ENCODE measurements at regions not wholly inside any gene's neighbourhood (a gene's known extent, or its start where the extent isn't known, plus 50 kb on each side); places are given as distances from the start of the nearest gene placed in this dataset.

DNA sequence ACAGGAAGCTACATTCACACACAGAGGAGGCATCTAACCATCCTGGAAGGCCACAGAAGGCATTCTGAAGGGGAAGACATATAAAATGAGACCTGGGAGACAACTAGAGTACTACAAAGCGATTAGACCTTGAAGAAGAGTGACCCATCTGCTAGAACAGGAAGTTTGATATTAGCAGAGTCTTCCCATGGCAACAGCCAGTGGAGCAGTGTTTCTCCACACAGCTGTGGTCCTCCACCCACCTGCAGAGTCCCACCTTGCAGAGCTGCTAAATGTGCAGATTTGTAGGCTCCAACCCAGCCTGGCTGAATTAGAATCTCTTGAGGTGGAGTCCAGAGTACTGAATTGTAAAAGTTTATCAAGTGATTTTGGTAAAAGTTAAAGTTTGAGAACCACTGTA is 267.0 kb downstream of the CETN3 start:
- intact Hi-C loops (cut with DNase I), result no loop called here
- no peak for DNase-seq

DNA sequence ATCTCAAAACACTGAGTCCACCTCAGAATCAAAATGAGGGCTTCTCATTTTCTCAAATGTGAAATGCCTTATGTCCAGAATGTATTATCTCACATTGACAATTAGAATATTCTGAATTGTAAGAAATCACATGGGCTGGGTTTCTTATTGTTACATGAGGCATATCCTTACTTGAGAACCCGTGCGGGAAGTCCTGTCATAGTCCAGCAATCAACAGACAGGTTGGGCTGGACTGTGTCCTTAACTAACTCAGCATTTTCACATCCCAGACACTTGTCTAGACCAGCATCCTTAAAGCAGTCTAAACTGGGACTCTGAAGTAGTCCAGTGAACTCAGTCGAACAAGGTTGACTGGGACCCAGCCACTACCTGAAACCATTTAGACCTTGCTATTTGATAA is 267.6 kb downstream of the CETN3 start:
- no peak for DNase-seq
- intact Hi-C loops (cut with DNase I), result no loop called here

DNA sequence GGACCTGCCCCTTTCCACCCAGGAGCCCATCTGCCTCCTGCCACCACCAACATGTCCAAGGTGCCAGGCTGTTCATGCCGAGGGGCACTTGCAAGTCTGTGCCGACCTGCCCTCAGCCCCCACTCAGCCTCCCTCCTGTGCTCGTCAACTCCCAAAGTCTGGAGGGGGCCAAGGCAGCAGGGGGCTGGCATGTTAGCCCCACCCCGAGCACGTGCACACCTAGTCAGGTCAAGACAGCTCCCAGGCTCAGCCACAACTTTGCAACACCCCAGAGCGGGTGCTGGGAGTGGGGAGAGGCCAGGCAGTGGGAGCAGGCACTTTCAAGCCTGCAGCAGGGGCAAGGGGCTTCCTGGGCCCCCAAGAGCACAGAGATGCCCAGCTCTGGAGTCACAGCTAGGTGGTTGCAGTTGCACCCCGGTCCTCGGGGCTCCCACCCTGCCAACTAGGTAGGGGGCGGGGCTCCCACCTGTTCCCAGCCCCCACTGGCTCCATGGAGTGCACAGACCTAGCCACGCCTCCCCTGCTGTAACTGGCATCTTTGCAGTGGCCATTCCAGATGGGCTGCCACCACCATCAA is 272.5 kb downstream of the CETN3 start:
- peak in 1 of 10 donors; percentile 81 for DNase-seq
- intact Hi-C loops (cut with DNase I), result no loop called here

DNA sequence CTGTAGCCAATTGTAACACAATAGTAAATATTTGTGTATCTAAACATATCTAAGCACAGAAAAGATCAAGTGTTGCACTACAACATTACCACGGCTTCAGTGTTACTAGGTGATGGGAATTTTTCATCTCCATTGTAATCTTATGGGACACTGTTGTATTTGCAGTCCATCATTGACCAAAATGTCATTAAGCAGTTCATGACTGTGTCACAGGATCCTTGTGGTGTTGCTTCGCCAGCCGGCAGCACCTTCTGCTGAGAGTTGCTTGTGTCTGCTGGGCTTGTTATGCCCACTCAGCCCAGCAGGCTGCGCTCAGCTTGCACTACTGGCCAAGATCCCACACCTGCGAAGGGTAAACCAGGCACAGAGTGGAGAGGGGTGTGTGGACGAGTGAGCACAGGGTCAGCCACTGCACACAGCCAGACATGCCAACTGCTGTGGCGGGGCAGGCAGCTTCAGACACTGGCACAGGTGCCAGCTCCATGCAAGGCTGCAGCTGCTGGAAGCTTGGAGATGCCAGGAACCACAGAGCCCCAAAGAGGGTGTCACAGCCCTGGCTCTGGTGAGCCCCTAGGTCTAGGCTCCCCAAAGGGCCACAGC is 273.7 kb downstream of the CETN3 start:
- peak in 3 of 10 donors; percentile 14 to 82 (median 72) for DNase-seq
- intact Hi-C loops (cut with DNase I), result no loop called here

DNA sequence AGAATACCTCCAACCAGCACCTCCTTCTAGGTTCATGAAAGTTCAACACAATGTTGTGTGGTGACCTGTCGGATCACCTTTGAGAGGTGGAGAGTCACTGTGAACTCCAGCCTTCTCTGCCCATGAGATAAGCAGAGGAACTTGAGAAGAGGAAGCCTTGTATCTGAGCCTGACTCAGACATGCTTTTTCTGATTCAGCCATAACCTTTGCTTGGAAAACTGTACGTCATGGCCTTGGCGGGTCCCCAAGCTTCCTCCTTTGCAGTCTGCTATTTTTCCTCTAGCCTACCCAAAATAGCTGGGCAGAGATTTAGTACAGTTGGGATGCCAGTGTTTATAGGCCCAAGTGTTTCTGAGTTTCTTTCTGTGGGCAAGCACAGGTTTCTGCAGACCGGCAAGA is 274.7 kb downstream of the CETN3 start:
- DNase-seq, result peak in 7 of 10 donors; percentile 29 to 89 (median 65)
- intact Hi-C loops (cut with DNase I), result no loop called here

DNA sequence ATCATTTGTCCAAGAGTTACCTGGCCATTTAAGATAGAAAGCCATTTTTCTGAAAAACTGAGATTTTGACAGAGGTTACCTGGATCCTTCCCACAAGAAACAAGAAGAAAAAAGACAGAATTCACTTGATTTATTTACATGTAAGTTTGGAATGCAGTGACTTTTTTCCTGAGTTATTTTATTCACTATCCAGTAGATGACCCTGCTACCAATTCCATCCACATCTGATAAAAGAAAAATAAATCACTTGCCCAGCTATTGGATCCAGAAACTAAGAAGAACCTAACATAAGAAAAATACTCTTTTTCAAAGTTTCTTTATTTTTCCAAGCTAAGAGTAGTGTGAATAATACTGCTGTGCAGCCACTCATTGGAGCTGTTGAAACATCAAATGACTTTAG is 275.2 kb downstream of the CETN3 start:
- intact Hi-C loops (cut with DNase I), result no loop called here

DNA sequence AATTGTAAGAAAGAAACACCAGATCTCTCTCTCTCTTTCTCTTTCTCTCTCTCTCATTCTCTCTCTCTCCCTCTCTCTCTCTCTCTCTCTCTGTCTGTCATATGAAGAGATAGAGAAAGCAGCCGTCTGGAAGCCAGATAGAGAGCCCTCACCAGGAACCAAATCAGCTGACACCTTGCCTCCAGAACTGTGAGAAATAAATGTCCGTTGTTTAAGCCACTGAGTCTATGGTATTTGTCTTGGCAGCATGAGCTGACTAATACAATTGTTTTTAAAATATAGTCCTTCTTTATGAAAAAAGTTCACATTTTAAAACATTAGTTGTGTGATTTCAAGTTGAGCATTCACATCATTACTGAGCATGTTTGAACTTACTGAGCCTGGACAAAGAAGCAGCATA is 275.6 kb downstream of the CETN3 start:
- DNase-seq, result no peak
- intact Hi-C loops (cut with DNase I), result no loop called here

More for the DNA sequence above, 275.2 kb downstream of the CETN3 start:
- DNase-seq, result no peak

DNA sequence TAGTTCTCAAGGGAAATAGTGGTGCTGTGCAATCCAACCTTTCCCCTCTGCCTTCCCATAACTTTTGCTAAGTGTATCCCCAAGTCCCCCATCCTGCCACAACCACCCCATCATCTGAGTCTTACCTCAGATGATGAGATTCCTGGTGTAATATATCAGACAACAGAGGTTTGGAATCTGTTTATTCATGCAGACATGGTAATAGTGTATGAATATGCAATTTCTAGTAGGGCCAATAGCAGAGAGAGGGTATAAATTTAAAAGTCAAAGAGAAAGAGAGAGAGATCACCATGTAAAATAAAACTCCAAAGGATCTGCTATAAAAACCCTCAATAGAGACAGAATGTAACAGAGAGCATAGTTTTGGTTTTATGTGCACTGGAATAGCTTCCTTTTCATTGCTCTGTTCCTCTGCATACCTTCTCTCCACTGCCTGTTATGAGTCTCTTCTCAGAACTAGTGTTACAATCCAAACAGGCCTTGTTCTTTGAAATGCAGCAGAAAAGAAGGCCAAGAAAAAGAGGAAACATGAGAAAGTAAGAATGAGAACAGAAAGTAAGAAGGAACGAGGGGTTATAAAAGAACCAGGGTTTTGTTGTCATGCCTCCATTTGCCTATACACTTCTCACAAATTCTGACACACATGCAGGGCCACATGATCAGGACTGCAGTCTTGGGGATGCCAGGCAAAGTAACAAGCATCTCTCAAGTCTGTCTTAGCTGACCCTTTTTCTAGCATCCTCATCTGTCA is 278.0 kb downstream of the CETN3 start:
- intact Hi-C loops (cut with DNase I), result no loop called here
- no peak for DNase-seq

DNA sequence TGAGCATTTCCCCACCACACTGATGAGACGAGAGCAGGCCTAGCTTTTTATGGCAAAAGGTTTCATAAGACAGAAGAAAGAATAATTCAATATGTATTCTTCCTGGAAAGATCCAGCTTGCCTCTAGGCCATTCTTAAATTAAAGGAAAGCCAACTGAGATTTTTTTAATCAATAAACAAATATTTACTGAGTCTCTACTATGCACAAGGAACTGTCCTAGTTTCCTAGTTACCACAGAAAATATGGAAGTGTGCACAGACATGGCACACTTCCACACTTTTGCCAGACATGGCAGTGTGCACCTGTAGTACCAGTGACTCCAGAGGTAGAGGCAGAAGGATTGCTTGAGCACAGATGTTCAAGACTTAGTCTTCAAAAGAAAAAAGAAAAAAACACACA is 281.0 kb downstream of the CETN3 start:
- DNase-seq, result no peak
- intact Hi-C loops (cut with DNase I), result no loop called here

DNA sequence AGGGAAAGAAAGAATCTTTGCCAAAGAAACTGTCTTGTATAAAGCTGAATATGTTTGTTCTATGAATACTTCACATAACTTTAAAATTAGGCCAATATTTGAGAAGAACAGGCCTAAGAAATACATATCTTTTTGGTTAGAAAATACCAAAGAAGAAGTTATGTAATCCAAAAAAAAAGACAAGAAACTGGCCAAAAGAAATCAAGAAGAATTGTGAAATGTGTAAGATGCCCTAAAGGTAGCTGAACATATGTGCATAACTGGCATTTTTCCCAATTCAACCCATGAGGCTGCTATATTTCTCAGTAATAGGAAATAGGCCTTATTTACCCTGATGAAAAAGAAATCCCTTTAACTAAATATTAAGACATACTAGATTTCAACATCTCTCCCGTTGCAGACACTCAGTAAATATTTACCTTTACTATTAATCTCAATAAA is 290.0 kb downstream of the CETN3 start:
- no peak for DNase-seq
- intact Hi-C loops (cut with DNase I), result no loop called here

DNA sequence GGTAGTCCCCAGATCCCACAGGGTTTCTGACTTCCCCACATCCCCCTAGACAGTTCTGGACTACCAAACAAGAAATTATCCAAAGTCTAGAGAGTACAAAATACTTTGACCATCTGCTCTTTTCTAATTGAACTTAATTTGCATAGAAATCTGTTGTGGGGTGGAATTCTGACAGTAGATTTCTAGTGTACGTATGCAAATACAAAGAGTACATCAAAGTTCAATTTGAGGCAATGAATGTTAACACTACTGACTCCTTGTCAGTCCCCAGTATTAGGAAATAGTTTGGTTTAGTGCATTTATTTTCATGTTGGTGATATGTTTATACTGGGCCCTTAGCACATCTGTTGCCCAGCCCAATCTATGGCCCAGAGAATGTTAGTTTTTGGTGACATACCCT is 292.6 kb downstream of the CETN3 start:
- no peak for DNase-seq
- intact Hi-C loops (cut with DNase I), result no loop called here

DNA sequence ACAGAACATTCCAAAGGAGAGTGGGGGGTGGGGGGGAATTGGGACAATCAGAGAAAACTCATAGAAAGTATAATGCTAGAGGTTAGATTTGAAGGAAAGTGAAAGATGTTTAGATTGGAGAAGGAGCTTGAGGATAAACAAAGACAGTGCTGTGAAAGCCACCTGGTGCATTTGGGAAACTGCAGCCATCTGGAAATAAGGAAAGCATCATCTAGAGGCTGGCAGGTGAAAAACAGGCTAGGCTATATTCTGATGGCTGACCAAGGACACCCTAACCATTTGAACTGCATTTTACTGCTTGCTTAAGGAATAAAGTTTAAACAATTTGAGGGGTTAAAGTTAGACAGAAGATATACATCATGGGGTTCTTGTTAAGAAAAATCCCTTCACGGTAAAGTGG is 296.4 kb downstream of the CETN3 start:
- intact Hi-C loops (cut with DNase I), result no loop called here
- DNase-seq, result no peak

DNA sequence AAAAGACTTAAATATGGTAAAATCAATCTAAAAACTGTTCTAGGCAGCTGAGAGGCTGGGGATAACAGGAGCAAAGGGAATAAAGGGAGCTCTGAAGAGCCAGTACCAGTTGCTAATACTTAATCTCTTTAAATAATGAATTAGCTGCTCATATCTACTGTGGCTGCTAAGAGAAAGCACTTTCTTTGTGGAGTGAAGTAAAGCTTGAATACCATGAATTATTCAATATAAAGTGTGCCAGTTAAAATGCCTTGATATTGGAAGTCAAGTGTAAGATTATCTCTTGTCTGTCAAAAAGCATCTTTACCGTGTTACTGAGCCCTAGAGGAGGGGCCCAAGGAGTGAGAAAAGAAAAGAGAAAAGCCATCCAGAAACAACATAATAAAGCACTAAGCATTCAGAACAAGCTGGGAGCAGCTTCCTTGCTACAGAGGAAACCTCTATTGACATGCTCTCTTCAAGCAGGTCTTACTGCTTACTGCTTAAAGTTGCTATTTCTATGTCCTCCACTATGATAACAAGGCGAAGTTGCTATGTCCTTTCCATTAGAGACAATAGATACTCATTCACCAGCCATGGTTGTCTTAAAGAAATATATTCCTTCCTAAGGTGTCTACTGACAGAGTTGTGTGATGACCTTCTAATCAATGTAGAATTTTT is 297.4 kb downstream of the CETN3 start:
- DNase-seq, result no peak
- intact Hi-C loops (cut with DNase I), result no loop called here

DNA sequence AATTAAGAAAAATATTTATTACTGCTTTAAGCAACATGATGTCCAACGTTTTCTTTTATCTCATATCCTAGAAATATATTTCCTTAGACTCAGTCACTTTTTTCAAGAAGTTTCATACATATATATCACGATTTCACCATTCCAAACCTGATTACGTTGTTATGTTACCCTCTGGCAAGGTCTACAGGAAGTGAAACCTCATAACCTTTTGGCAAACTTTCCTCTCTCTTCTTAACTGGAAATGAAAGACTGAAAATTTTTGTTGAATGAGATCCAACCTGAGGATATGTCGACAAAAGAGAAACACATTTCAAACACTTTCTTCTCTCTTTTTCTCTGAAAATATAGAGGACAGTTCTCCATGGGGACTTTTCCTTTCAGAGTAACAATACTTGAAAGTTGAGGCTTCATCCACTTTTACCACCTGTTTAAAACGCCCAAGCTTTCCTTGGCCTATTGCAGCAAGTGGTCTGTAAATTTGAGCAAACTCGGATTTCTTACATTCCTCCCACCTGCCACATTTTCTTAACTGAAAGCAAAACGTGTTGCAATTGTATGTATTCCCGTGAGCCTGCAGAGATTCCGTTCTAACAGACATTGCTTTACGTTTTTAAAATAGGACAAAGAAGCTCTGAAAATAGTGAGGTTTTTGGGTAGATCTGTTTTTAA is 298.1 kb downstream of the CETN3 start:
- intact Hi-C loops (cut with DNase I), result no loop called here
- no peak for DNase-seq

DNA sequence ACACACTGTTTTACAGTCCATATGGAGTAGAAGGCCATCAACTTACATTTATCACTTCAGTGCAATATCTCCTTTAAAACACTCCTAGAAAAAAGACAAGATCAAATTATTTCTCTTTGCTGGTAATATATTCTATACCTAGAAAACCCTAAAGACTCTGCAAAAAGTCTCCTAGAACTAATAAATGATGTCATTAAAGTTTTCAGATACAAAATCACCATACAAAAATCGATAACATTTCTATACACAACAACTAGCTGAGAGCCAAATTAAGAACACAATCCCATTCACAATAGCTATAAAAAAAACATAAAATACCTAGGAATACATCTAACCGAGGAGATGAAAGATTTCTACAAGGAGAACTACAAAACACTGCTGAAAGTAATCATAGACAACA is 300.3 kb downstream of the CETN3 start:
- intact Hi-C loops (cut with DNase I), result no loop called here
- no peak for DNase-seq

DNA sequence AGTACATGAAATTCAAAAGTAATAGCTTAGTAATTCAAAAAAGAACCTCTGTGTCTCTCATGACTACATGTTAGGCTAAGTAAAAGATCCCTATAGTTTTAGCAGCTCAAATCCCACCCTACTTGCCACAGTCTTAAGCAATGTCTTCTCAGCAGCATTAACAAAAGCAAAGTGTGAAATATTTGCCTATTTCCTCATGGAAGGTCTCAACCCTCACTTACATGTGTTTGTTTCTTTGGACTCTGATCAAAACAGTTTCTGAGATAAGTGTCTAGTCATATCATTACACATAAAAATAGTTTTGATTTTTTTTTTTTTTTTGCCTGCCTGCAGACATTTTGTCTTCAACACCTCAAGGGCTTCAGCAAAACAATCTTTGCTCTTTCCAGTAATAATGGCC is 310.5 kb downstream of the CETN3 start:
- no peak for DNase-seq
- intact Hi-C loops (cut with DNase I), result no loop called here

DNA sequence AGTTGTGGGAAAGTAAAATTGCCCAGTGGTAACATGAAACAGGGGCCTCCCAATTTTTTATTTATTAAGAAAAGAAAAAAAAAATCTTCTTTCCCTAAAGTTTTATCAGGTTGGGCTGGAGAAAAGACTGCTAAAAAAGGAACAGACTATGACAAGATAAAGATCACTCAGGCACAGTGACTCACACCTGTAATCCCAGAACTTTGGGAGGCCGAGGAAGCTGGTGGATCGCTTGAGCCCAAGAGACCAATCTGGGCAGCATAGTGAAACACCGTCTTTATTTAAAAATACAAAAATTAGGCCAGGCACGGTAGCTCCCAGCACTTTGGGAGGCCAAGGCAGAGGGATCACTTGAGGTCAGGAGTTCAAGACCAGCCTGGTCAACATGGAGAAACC is 312.5 kb downstream of the CETN3 start:
- intact Hi-C loops (cut with DNase I), result no loop called here
- DNase-seq, result no peak

DNA sequence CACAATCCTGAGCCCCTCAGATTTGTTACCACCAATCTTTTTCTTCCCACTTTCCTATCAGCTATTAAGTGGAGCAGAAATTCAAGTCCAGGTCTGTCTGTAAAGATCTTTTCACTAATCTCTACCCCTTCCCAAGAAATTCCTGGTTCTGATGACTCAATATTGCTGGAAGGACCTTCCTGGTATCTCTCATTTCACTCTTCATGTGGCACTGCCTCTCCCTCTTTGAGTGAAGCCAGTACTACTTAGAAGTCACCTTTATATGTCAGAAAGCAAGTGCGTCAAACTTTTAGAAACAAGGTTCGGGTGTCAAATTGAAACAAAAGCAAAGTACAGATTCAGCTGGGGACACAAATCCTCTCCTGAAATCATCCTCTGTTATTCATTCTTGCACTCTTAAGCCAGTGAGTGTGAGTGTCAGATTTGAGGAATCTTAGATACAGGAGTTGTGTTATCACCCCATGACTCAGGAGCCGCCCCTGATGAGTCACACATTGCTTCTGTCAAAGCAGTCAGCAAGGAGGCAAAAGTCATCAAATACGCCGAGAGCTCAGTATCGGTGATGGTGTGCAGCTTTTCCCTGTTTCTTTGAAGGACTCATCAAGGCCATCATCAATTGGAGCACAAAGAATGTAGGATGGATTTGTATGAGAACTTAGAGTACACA is 313.0 kb downstream of the CETN3 start:
- no peak for DNase-seq
- intact Hi-C loops (cut with DNase I), result no loop called here

DNA sequence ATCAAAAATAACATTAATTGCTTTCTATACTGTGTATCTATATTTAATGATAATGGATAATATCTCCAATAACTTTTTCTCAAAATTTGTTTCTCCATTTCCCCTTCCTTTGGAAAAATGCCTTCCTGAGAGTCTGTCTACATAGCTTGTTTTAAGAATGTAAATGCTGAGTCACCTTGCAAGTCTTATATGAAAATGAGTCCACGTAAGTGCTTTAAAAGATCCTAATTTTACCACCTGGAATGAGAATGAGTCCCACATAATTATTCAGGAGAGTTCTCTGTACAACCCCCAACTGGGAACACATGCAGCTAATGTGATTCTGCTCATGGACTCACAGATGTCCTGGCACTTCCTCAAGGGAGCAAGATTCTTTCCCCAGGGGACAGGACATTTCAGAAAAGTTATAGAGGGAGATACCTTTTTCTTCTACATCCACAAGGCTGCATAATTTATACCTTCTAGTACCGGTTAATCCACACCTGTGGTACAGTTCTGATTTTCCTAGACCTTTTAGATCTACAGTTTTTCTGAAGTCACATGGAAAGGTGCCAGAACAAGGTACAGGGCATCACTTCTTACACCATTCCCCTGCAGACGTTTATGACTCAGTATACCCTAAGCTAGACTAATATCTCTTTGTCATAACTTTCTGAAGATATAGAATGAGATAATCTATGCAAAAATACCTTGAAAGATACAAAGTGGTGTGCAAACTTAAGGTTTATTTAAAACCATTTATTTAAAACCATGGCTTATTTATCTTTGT is 314.1 kb downstream of the CETN3 start:
- intact Hi-C loops (cut with DNase I), result no loop called here
- DNase-seq, result no peak

Measured in posterior cingulate gyrus (tissue), 11 donors.